Right atrium auricular region (tissue), 2 donors: ENCODE measurements at regions not wholly inside any gene's neighbourhood (a gene's known extent, or its start where the extent isn't known, plus 50 kb on each side); places are given as distances from the start of the nearest gene placed in this dataset.

Source experiments
- DNase-seq: peaks from one replicate; pipeline ENCODE4 v3.0.0-alpha.2; 2019; ENCODE audit warnings: low spot score
- H3K27ac ChIP-seq, 2 donors: fragments of 200-600 bp; sonication (generic); 1 replicate in 1 of 2; 2 replicates in 1 of 2; pipeline ENCODE4 v1.5.1; 2016 to 2019
- H3K27me3 ChIP-seq, 2 donors: fragments of 200-600 bp; sonication (generic); one replicate each; pipeline versions ENCODE4 v1.5.1 to v1.6.0; 2017 to 2019
- H3K36me3 ChIP-seq: fragments of 200-600 bp; sonication (generic); one replicate; pipeline ENCODE4 v1.5.1; 2016
- H3K4me1 ChIP-seq, 2 donors: fragments of 200-600 bp; sonication (generic); one replicate each; pipeline versions ENCODE4 v1.5.1 to v1.6.0; 2017 to 2019
- H3K4me3 ChIP-seq, 2 donors: fragments of 200-600 bp; sonication (generic); 1 replicate in 1 of 2; 2 replicates in 1 of 2; pipeline ENCODE4 v1.5.1; 2017 to 2019; ENCODE audit warnings: mild to moderate bottlenecking in 1 of 2, moderate library complexity in 1 of 2
- H3K9me3 ChIP-seq, 2 donors: fragments of 200-600 bp; sonication (generic); one replicate each; pipeline ENCODE4 v1.5.1; 2019
- CTCF ChIP-seq, 2 donors: fragments of 200-600 bp; sonication (generic); IDR thresholded peaks; one replicate each; pipeline ENCODE4 v1.5.1; 2019; ENCODE audit warnings: antibody characterized with exemption in 2 of 2

GRCh38 chr12:59007620-59008019 lies 87.3 kb upstream of the LRIG3 start:
- TF ChIP-seq CTCF (IDR thresholded peaks at IDR 0.05): no peak
- DNase-seq: no peak
- no peaks in the 10 kb centered on the region for H3K4me1 ChIP-seq

DNA sequence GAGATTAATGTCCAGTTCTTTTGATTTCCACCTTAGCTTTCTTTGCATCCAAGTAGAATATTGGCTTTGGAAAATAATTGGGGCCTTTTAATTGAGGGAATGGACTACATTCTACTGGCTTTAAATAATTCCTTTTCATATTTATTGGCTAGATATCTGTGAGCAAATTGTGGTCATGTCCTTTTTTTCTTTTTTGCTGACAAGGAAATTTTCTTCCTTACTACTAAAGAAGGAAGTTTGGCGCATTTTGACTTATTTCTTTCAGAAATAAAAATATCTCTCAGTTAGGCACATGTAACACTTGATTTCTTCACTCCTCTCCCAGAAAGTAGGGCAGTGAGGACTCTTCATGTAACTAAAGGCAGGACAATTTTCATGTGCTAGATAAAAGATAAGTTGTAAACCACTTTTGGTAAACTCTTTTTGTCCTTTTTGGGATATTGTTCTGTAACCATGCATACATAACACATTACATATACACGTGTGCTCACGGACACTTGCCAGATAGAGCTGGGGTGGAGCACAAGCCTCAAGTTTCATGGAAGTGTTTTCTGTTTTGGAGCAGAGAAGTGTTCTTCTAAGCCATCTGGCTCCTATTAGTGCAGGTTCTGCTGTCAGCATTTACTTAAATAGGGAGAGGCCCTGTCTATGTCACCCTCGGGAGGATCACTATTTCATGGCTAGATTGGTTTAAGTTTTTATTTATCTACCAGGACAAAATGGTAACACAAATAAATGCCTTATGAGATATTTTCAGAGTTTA lies 85.1 kb upstream of the LRIG3 start:
- Histone ChIP-seq H3K9me3 (no peaks in the 10 kb centered on the region), H3K4me3 (no peak overlapping the region), H3K27me3 (no peaks in the 10 kb centered on the region), H3K27ac (no peak overlapping the region), H3K36me3 (no peaks in the 10 kb centered on the region), H3K4me1 (no peaks in the 10 kb centered on the region)
- TF ChIP-seq CTCF (IDR thresholded peaks at IDR 0.05): no peak
- no peak for DNase-seq

More at GRCh38 chr12:59007620-59008019, 87.3 kb upstream of the LRIG3 start:
- Histone ChIP-seq H3K27ac (no peak overlapping the region), H3K9me3 (no peaks in the 10 kb centered on the region), H3K27me3 (no peaks in the 10 kb centered on the region), H3K4me3 (no peak overlapping the region), H3K36me3 (no peaks in the 10 kb centered on the region)

DNA sequence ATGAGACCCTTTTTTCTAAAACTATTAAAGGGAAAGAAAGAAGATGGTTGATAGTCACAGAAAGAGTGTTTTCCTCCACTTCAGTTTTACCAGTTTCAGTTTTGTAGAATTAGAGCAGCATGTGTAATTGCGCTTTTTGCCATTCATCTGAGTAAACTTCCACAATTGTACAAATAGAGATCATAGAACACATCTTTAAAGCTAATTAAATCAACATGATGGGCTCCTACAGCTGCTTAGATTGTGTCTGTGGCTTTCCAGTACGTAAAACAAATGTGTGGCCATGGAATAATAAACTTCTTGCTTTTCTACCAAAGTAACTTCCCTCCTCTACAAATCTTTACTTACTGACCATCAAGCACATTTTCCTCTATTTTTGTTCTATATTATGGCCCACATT lies 84.2 kb upstream of the LRIG3 start:
- no peaks in the 10 kb centered on the region for H3K27me3 ChIP-seq
- TF ChIP-seq CTCF (IDR thresholded peaks at IDR 0.05): no peak
- H3K9me3 ChIP-seq: no peaks in the 10 kb centered on the region
- H3K36me3 ChIP-seq: no peaks in the 10 kb centered on the region
- no peak for DNase-seq
- H3K4me3 ChIP-seq: no peak overlapping the region
- H3K4me1 ChIP-seq: no peaks in the 10 kb centered on the region
- no peak overlapping the region for H3K27ac ChIP-seq

DNA sequence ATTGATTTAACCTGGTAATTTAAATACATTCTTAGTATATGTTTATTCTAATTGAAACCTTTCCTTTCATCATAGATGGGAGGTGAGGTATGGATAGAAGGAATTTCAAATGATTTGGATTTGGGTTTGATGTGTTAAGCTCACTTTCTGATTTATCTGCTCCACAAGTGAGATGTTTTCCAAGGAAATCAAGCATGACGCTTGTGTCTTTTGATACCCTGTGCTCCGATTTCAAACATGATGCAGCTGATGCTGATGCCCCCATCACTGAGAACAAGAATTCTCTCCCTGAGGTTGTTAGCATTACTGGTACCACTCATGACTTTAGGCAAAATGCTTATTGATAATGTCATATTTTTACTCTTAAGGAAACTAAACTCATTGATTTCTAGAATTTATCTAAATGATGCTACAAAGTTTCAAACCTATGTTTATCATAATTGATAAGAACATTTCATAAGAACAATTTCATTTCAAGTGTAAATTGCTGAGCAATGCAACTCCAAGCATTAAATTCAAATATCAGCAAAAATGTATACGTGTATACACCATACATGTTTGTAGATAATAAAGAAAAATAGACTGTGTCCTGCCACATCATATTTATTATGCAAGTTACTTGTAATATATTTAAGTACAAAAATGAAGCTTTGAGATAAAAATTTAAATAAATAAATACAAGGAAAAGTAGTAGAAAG lies 75.5 kb upstream of the LRIG3 start:
- Histone ChIP-seq H3K4me1 (no peaks in the 10 kb centered on the region), H3K9me3 (no peaks in the 10 kb centered on the region), H3K27ac (no peak overlapping the region), H3K4me3 (no peak overlapping the region), H3K36me3 (no peaks in the 10 kb centered on the region), H3K27me3 (no peaks in the 10 kb centered on the region)
- TF ChIP-seq CTCF (IDR thresholded peaks at IDR 0.05): no peak
- no peak for DNase-seq

DNA sequence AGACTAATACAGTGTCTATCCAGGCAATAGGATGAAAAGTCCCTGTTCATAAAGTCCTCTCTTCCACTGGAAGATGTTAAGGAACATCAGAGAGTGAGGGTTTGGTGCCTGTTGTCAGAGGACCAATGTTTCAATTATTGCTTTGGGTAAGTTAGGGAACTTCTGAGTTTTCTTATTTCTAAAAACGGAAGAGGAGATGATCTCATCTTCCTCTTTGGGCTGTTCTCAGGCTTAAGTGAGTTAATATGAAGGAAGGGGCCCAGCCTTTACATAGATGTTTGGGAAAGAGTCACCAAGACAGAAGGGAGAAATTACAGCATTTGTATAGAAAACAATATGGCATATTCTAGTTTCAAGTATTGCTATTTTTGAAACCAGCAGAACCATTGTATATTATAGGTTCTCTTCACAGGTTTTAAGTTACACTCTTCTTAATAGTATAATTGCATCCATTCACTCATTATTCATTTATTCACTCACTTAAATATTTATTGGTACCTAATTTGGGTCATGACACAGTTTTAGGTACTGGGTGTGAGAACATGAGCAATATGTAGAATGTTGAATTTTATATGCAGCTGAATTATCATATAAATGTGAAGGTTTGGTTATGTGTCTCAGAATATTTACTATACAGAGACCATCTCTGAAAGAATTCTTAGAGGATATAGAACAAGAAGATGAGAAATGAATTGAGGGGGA lies 68.5 kb upstream of the LRIG3 start:
- Histone ChIP-seq H3K4me3 (no peak overlapping the region), H3K27me3 (no peaks in the 10 kb centered on the region), H3K27ac (no peak overlapping the region), H3K9me3 (no peaks in the 10 kb centered on the region), H3K4me1 (no peaks in the 10 kb centered on the region), H3K36me3 (no peaks in the 10 kb centered on the region)
- no peak for DNase-seq
- no peak for TF ChIP-seq CTCF (IDR thresholded peaks at IDR 0.05)
